ENCODE measurements at regions not wholly inside any gene's neighbourhood (a gene's known extent, or its start where the extent isn't known, plus 50 kb on each side); places are given as distances from the start of the nearest gene placed in this dataset.

- TF ChIP-seq CTCF (conservative IDR thresholded peaks at IDR 0.05 in 1 of 2, IDR thresholded peaks at IDR 0.05 in 1 of 2; ENCODE audit: low read depth in 1 of 2, low read length in 2 of 2), result no peak
- TF ChIP-seq EZH2 (IDR thresholded peaks at IDR 0.05; ENCODE audit: low read length, missing control alignments), result no peak
These were observed 672.2 kb downstream of the CPS1 start for GRCh38 chr2:211228559-211228958.
